Ovary (tissue), 3 donors: ENCODE measurements at regions not wholly inside any gene's neighbourhood (a gene's known extent, or its start where the extent isn't known, plus 50 kb on each side); places are given as distances from the start of the nearest gene placed in this dataset.

Source experiments
- EP300 ChIP-seq: sonication (generic); formaldehyde crosslinking; IDR thresholded peaks from one replicate; pipeline ENCODE4 v1.6.1; 2017; ENCODE audit warnings: antibody characterized with exemption
- POLR2A ChIP-seq: fragments of 450-650 bp; IDR thresholded peaks from one replicate; pipeline ENCODE4 v1.6.1; 2017; ENCODE audit warnings: antibody characterized with exemption, mild to moderate bottlenecking, moderate library complexity
- TF ChIP-seq, protein P1 (sequence below), 3 donors: fragments of 450-650 bp in 2 of 3; fragments of 200-600 bp in 1 of 3; IDR thresholded peaks; one replicate each; pipeline versions ENCODE4 v1.5.1 to v1.8.0; 2016 to 2022; ENCODE audit warnings: antibody characterized with exemption in 3 of 3, mild to moderate bottlenecking in 1 of 3
- donor health status: DM: no; HTN: no; CAD: no.

DNA sequence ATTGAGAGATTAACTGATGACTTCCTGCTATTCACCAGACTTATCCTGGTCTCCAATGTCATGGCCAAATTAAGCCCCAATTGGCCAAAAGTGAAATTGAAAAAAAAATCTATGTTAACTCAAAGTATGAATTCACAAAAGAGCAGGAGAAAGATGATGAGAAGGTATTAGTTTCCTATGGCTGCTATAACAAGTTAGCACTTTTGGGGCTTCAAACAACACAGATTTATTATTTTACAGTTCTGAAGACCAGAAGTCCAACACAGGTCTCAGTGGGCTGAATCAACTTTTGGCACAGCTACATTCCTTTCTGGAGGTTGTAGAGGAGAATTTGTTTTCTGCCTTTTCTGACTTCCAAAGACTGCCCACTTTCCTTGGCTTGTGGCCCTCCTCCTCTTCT lies 78.6 kb upstream of the TLE1 start:
- TF ChIP-seq, protein P1, sequence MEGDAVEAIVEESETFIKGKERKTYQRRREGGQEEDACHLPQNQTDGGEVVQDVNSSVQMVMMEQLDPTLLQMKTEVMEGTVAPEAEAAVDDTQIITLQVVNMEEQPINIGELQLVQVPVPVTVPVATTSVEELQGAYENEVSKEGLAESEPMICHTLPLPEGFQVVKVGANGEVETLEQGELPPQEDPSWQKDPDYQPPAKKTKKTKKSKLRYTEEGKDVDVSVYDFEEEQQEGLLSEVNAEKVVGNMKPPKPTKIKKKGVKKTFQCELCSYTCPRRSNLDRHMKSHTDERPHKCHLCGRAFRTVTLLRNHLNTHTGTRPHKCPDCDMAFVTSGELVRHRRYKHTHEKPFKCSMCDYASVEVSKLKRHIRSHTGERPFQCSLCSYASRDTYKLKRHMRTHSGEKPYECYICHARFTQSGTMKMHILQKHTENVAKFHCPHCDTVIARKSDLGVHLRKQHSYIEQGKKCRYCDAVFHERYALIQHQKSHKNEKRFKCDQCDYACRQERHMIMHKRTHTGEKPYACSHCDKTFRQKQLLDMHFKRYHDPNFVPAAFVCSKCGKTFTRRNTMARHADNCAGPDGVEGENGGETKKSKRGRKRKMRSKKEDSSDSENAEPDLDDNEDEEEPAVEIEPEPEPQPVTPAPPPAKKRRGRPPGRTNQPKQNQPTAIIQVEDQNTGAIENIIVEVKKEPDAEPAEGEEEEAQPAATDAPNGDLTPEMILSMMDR (IDR thresholded peaks at IDR 0.05) = no peak
- TF ChIP-seq EP300 = no peak
- TF ChIP-seq POLR2A = no peak
